Fibroblast of lung (primary cell): ENCODE measurements at regions not wholly inside any gene's neighbourhood (a gene's known extent, or its start where the extent isn't known, plus 50 kb on each side); places are given as distances from the start of the nearest gene placed in this dataset.

Experiments used
- CTCF ChIP-seq, 2 donors: IDR thresholded peaks in 1 of 2; conservative IDR thresholded peaks in 1 of 2; 1 replicate in 1 of 2; 2 replicates in 1 of 2; pipeline ENCODE4 v1.5.1; 2011 to 2012; ENCODE audit warnings: low read length in 2 of 2, control low read depth in 1 of 2, inconsistent platforms in 1 of 2, low read depth in 1 of 2, mild to moderate bottlenecking in 1 of 2
- EZH2 ChIP-seq: IDR thresholded peaks from 2 replicates; pipeline ENCODE4 v1.5.1; 2012; ENCODE audit warnings: low read length, control low read depth, mild to moderate bottlenecking; ENCODE audit errors: missing control alignments

DNA sequence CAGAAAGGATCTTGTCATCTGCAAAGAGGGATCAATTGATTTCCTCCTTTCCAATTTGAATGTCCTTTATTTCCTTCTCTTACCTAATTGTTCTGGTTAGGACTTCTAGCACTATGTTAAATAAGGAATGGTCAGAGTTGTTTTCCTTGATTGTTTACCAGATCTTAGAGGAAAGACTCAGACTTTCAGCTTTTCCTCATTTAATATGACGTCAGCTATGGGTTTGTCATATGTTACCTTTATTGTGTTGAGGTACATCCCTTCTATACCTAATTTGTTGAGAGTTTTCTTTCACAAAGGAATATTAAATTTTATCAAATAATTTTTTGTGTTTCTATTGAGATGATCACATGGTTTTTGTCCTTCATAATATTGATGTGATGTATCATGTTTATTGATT is 656.5 kb upstream of the GRAMD2B start:
- TF ChIP-seq CTCF (conservative IDR thresholded peaks at IDR 0.05 in 1 of 2, IDR thresholded peaks at IDR 0.05 in 1 of 2; ENCODE audit: low read depth in 1 of 2, low read length in 2 of 2) (no peak), EZH2 (no peak)
